Mammary epithelial cell (primary cell): ENCODE measurements at regions not wholly inside any gene's neighbourhood (a gene's known extent, or its start where the extent isn't known, plus 50 kb on each side); places are given as distances from the start of the nearest gene placed in this dataset.

ENCODE experiments used
- EZH2 ChIP-seq: IDR thresholded peaks from 2 replicates; pipeline ENCODE4 v1.6.1; 2012; ENCODE audit warnings: low read length, inconsistent platforms, borderline replicate concordance
- TF ChIP-seq, protein P1 (sequence below), 2 donors: IDR thresholded peaks in 1 of 2; conservative IDR thresholded peaks in 1 of 2; 2 replicates each; pipeline ENCODE4 v1.5.1; 2011 to 2012; ENCODE audit warnings: inconsistent platforms in 2 of 2, low read length in 2 of 2, mild to moderate bottlenecking in 2 of 2, control low read depth in 1 of 2, low read depth in 1 of 2; ENCODE audit not compliant: insufficient read depth in 1 of 2; ENCODE audit errors: extremely low read depth in 1 of 2

DNA sequence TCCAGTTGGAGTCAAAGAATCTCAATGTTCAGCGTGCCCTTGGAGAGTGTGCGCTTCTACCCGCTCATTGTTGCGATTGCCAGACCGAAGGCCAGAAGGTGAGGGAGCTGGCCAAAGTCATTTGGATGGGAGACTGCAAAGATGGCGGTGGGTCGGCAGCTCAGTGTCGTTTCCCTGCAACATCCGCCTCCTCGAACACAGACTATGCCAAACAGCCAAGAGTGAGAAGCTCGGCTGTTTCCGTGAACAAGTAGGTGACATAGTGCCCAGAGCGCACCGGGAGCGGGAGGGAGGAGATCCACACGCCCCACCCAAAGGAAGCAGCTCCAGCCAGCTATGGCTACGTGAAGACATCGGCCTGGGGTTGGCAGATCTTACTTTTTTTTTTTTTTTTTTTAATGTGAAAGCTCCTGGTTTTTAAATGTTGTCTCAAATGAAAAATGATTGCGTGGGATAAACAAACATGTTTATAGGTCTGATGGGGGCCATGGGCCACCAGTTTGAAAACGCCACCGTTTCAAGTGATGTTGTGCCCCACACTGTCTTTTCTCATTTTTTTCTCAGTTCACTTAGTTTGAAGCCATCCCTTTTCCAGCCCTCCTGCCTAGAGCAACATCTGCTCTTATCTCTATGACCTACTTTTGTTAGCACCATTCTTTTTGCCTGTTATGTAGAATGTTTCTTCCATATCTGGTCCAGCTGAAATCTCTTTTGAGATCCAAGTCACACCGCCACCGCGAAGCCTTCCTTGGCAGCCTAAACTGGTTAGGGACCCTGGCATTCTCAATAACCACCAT lies 682.4 kb downstream of the RNF144A start:
- no peak for TF ChIP-seq EZH2
- TF ChIP-seq, protein P1, sequence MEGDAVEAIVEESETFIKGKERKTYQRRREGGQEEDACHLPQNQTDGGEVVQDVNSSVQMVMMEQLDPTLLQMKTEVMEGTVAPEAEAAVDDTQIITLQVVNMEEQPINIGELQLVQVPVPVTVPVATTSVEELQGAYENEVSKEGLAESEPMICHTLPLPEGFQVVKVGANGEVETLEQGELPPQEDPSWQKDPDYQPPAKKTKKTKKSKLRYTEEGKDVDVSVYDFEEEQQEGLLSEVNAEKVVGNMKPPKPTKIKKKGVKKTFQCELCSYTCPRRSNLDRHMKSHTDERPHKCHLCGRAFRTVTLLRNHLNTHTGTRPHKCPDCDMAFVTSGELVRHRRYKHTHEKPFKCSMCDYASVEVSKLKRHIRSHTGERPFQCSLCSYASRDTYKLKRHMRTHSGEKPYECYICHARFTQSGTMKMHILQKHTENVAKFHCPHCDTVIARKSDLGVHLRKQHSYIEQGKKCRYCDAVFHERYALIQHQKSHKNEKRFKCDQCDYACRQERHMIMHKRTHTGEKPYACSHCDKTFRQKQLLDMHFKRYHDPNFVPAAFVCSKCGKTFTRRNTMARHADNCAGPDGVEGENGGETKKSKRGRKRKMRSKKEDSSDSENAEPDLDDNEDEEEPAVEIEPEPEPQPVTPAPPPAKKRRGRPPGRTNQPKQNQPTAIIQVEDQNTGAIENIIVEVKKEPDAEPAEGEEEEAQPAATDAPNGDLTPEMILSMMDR (conservative IDR thresholded peaks at IDR 0.05 in 1 of 2, IDR thresholded peaks at IDR 0.05 in 1 of 2; ENCODE audit: extremely low read depth in 1 of 2, insufficient read depth in 1 of 2, low read depth in 1 of 2, low read length in 2 of 2): no peak
